NCI-H446 treated with DMSO at 0.1 percent for 48 hours (cell line): ENCODE measurements at regions not wholly inside any gene's neighbourhood (a gene's known extent, or its start where the extent isn't known, plus 50 kb on each side); places are given as distances from the start of the nearest gene placed in this dataset.
"Not testable (repeated sequence)": the region's sequence is repeated elsewhere in the genome, so short reads cannot be mapped to it uniquely, and the experiment has no call there.

ENCODE experiments used
- DNase-seq: peaks from one replicate; lab custom pipeline; 2025; lab: John Stamatoyannopoulos, UW

DNA sequence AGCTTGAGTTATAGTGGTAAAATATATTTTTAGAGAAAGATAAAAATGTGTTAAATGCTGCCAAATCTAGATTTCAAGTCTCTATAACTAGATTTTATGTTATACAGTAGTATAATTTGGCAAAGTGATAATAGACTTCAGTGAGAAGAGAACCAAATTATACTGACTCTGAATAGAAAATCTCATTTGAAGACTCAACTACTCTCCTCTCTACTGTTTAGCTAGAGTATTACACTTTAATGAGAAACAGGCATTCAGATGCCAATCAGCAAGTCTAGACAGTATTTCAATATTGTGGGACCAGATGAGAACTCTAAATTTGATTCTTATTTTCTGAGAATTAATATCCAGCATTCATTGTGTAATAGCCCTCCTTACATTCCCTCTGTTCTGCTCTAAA, 311.2 kb downstream of the SLITRK5 start:
- DNase-seq: no peak

DNA sequence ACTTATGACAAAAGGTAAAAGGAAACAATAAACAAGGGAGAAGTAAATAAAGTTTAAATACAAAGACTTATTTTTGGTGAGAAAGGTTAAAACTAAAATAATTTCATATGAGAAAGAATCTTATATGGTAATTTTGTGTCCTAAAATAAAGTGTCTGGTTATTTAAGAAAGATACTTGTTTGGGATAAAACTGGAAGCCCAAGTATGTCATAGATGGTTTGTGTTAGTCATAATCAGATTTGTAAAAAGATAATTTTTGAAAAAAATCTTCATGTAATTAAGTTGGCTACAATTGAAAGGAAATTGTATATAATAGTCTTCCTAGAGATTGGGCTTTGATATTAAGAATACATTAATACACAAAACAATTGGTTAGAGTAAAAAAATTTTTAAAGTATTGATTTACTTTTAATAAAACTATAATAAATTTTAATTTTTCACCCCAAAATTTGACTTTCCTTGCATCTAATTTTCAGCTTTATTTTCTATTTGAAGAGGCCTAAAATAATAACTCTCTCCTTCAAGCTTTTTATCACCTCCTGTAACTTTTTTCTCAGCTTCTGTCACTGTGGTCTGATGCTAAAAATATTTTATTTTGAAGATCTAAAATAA, 315.6 kb downstream of the SLITRK5 start:
- no peak for DNase-seq

DNA sequence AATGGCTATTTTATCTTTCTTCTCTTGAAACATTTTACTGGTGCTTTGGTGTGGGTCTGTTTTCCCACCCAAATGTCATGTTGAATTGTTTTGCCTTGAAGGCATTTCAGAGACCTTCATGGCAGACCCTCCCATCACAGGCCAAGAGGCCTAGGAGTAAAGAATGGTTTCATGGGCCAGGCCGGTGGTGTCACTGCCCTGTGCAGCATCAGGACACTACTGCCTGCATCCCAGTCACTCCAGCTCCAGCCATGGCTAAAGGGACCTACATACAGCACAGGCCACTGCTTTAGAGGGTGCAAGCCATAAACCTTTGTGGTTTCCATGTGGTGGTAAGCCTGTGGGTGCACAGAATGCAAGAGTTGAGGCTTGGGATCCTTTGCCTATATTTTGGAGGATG, 326.9 kb downstream of the SLITRK5 start:
- no peak for DNase-seq

DNA sequence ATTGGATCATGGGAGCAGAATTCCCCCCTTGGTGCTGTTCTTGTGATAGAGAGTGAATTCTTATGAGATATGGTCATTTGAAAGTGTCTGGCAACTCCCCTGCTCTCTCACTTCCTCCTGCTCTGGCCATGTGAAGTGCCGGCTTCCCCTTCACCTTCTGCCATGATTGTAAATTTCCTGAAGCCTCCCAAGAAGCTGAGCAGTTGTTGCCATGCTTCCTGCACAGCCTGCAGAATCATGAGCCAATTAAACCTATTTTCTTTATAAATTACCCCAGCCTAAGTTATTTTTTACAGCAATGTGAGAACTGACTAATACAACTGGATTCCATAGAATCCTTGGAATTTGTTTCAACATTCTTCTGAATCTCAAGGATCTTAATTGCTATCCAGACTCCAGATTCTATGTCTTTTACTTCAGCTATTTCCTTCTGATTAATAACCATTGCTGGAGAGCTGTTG, 328.1 kb downstream of the SLITRK5 start:
- DNase-seq: no peak

DNA sequence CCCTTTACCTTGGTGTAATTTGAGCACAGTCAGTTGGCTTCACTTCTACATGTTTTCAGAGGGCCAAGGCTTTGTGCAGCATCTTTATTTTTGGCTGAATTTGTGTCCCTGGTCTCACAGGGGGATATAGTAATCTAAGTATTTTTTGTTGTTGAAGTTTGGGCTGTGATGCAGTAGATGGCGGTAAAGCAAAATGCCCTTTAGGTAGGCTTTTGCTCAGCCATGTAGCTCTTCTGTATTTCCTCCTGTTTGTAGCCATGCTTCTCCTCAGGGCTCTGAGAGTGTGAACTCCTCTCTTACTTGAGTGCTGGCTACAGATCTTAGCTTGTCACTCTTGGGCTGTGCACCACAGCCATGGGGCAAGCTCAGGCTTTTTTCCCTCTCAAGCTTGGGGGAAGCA, 328.6 kb downstream of the SLITRK5 start:
- DNase-seq: no peak

DNA sequence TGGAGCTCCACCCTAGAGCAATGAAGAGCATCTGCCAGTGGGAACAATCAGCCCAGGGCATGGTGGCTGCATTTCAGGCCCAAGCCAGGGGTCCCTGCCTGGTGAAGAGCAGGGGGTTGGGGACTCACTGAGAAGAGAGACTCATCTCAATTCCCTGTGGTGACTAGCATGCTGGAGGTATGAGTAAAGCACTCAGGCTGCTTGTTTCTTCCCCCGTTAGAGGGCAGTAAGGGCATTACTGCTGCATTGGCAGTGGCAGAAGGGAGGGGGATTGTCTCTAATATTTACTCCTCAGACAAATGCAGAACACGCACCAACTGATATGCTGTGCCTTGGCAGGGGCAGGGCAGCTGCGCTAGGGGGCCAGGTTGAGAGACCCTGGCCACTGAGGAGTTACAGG, 329.1 kb downstream of the SLITRK5 start:
- no peak for DNase-seq

DNA sequence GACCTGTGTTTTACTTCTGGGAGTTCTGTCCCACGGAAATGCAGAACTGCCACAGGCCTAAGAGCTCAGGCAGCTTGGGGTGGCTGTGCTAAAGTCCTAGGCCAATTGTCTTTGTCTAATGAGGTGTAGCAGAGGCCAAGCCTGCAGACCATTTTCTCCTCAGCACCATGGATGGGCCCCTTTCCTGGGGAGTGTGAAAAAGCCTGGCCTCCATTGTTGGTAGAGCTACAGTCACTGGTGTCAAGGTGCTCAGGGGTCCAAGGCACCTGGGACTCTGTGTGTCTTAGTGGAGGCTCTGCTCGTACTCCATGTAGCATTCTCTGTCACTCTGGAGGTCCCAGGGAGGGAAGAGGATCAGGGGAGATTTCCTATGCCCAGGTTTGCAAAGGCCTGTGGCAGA, 329.6 kb downstream of the SLITRK5 start:
- DNase-seq: no peak

DNA sequence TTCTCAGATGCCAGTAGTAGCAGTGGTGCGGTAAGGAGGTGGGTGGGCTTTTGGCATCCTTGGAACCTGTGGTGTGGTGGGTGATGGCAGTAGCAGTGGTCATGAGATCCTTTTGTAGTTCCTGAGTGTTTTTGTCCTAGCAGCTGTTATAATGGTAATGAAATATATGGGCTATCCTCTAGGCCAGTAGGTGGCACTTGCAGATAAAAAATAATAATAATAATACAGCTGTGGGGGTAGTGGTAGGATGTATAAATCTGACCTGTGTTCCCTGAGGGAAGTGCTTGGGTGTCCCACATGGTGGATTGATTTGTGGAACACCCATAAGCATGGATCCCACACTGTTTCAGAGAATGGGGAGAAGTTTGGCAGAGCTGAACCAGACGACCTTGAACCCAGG, 334.0 kb downstream of the SLITRK5 start:
- no peak for DNase-seq

DNA sequence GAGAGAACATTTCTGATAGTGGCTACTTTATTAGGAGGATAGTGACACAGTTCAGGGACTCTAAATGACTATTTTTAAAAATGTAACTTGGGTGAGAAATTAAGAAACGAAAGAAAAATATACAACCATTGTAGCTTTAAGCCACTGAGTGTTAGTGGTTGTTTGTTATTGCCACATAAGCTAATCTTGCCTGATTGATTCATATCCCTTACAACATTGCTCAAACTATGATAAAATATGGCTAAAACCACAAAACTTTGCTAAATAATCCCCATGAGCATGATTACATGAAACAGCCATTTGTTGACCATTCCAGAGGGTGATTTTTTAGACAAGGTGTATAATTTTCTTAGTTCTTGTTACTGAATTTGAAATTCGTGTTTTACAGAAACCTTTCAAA, 343.4 kb downstream of the SLITRK5 start:
- DNase-seq: no peak

DNA sequence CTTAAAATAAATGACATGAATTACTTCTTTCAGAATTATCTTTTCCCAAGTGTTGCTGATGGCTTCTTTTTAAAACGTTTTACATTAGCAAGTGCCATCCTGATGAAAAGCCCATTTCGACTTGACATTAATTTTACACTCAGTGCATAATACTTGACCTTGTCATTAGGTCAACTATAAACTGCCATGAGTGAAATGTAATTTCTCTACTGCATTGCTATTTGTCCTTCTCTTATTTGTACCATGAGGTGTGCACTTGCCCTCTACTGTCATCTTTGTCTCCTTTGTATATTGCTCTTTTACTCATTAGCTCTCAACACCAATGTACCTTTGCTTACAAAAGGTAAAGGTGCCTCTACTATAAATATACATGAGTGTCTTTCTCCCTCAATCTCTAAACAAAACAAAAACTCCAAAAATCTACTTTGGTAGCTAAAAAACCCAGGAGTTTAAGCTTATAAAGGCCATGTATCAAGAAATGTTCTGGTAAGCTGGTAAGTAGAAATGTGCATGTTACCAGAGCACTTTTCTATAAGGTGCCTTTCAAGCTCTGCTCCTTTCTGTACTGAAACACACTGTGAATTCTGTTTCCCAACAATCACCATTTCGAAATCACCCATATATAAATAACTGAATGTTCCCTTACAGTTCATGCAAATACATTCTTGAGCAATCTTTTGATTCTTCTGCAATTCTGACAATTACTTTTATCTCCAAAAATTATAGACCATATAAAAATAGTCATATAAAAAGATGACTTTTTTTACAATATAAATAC, 351.4 kb downstream of the SLITRK5 start:
- no peak for DNase-seq

DNA sequence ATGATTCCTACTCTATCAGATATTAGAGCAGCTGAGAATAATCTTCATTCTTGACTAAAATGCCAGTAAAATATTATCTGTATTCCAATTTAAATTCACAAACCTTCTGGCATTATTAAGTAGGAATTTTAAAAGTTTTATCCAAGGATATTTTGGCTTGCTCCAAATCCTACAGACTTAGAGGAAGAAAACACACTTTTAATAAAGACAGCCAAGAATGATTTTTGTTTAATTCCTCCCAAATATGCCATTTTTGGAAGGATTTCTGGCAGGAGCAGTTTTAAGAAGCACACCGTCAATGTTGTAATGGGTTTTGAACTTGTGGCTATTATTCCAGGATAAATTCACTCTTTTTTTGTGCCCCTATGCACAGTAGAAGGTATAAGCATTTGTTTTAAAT, 355.1 kb downstream of the SLITRK5 start:
- no peak for DNase-seq

DNA sequence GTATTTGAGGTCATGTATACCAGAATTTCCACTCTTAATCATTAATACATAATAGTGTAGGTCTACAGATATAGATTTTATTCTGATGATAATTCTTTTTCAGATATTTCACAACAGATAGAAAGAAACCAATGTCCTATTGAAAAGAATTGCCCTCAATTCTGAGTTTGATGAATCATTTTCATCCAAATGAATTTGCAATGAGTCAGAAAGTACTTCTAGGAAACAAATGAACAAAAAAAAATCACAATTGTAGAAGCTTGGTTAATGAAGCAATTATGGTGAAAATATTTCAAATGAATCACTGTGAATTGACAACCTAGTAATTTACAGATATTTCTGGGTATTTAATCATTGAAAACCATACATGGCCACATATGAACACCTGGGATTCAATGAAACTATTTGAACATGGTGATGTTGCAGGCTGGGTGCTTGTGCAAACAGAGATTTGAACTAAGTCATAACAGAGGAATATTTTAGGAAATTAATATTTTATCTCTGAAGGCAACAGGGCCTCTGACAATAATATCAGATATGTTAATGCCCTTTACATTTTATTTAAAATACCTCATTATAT, 360.9 kb downstream of the SLITRK5 start:
- DNase-seq: no peak

DNA sequence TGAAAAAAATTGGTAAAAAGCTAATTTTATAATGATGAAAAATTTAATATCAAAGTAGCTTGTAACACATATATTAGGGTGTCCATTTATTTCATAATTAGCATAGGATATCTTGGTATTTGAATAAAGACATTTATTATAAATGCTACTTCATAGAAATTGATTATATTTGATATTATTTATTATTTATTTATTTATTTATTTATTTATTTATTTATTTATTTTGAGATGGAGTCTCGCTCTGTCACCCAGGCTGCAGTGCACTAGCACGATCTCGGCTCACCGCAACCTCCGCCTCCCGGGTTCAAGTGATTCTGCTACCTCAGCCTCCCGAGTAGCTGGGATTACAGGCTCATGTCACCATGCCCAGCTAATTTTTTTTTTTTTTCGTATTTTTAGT, 365.0 kb downstream of the SLITRK5 start:
- DNase-seq: not testable (repeated sequence)

DNA sequence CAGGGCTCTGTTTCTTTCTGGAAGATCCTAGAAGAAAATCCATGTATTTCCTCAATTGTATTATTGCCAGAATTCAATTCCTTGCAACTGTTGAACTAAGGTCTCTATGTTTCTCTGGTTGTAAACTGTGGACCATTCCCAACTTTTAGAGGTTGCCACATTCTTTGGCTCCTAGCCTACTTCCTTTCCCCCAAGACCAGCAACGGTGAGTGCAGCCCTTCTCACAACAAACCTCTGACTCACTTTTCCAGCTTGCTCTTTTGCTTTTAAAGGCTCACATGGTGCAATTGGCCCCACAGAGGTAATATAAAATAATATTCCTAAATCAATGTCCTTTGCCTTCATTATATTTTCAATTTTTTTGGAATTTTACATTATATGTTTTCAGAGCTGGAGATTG, 371.3 kb downstream of the SLITRK5 start:
- DNase-seq: no peak

DNA sequence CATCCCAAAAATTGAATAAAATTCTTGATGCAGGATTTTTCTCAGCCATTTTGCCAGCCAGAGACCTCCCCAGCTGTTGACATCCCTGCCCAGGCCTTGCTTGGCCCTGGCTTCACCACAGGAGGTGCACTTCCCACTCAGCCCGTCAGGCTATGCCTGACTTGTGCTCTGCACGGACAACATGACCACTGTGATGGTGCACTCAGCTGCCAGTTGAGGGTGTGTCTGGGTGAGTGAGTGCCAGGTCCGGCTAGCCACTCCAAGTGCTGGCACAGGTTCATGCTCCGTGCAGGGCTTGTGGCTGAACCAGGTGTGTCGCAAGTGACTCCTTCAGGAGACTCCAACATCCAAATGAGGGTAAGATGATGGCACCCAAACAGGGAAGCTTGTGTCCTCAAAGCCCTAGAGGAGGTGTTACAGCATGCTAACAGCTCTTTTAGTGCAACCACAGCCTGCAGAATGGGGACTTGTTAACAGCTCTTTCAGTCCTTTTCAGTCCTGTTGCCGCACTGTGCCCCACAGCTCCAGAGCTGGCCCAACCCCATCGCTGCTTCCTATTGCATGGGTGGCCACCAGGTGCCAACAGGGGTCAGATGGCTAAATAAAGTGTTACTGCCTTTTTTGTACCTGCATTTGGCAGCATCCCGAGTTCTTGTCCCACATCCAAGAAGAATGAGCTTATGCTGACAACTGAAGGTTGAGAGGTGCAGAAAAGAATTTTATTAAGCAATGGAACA, 380.7 kb downstream of the SLITRK5 start:
- DNase-seq: no peak

DNA sequence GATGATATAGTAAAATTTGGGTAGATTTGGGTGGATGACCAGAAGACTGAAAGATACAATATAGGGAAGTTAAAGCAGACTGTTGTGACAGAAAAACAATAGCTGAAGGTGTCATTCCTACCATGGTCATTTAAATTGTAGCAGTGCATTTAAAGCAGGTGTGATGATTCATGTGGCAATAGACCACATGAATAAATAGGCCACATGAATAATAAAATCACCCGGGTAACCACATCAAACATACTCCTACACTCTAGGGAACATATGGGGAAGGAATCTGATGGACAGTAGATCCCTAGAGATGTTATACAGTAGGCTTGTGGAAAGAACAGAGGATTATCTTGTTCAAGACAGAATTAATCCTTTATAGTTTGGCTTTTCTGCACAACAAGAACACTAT, 392.6 kb downstream of the SLITRK5 start:
- no peak for DNase-seq

DNA sequence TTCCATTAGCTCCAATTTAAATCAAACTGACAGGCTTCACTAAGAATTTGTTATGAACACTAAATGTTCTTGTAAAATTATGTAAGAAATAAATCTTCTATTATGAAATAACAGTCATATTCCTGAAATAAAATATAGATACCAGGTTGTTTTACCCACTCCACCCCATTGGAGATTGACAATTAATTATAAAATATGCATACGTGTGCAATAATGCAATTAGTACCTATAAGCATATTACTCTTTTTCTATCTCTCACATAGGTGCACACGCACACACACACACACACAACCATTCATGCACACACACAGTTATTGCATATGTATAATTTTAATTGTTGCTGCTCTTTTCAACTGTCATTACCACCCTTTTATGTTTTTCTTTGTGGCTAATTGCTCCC, 395.7 kb downstream of the SLITRK5 start:
- DNase-seq: no peak

DNA sequence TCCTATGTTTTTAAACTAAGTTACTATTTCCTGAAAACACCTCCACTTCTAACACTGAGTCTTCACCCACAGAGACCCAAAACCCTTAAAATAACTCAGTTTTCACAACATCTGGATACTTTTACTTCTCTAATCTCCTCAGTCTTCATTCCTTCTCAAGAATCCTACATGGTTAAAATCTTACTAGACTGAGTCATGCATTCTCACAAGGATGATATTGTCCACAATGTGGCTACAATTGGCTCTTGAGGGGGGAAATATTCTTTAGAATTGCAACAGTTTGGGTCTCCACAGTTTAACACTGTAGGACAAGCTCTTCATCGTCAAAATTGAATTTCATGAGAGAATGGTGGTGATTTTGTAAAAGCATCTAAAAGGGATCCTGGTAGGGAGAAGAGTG, 397.1 kb downstream of the SLITRK5 start:
- DNase-seq: no peak

DNA sequence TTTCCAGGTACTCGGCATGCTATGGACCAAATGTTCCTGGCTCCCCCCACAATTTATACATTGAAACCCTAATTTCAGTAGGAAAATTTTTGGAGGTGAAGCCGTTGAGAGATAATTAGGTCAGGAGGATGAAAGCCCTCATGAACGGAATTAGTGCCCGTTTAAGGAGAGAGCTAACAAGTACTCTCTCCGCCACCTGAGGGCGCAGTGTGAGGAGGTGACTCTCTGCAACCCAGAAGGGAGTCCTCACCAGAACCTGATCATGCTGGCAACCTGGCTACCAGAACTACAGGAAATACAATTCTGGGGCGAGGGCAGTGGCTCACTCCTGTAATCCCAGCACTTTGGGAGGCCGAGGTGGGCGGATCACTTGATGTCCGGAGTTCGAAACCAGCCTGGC, 397.8 kb downstream of the SLITRK5 start:
- DNase-seq: no peak

DNA sequence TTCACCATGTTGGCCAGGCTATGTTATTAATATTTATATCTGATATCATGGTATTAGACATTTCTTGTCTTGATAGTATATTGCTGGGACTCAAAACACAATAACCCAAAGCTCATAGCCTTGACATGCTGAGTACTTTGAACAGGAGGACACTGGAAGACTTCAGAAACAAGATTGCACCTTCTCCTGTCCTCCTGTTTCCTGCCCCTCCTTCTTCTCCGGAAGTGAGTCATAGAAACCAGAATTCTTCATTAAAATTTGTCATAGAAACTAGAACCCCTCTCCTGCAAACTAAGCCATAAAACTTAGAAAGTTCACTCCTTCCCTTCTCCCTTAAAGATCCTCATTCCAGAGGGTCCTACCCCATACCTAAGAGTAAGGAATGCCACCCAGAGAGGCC, 400.2 kb downstream of the SLITRK5 start:
- no peak for DNase-seq

DNA sequence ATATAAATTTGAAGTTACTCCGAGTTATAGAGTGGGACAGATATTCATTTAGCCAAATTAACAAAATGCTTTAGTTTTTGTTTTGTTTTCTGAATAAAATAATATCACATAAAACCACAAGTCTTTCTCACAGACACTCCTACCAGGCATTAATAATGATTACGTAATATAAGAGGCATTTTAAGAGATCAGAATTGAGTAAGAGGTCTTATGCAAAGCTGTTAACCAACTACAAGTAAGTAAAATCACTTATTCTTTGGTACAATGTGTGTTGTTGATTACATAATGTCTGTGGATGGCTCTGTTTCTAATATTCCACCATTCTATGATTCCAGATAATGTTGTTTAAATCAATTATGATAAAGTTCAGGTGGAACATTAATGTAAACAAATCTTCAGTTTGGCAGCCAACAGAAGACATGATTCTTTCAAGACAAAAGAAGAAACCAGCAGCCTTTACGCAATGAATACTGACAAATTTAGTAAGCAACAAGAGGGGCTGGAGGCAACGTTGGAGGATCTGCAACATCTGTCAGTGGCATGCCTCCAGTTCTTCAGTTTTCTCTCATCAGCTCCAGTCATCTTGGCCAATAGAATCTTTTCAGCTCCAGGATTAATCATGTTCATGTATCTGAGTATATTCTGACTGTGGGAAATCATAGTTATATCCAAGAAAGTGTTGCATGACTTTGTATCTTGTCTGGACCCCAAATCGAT, 403.8 kb downstream of the SLITRK5 start:
- DNase-seq: peak; percentile 32

DNA sequence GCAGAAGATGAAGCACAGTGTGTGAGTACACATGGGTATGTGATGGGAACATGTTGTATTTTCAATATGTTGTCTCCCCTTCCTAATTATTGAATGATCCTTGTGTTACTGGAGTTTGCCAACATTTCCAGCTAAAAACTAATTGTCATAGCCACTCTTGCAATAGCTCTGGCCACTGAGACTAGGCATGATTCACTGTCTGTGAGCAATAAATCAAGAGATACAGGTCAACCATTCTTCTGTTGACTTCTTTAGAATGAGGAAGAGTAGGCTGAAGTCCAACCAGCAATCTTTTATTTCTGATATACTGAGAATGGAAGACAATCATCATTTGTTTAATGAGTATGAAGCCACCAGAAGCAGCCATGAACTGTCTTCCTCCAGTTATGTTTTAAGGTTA, 413.9 kb downstream of the SLITRK5 start:
- DNase-seq: no peak
